ENCODE measurements at regions not wholly inside any gene's neighbourhood (a gene's known extent, or its start where the extent isn't known, plus 50 kb on each side); places are given as distances from the start of the nearest gene placed in this dataset.

DNA sequence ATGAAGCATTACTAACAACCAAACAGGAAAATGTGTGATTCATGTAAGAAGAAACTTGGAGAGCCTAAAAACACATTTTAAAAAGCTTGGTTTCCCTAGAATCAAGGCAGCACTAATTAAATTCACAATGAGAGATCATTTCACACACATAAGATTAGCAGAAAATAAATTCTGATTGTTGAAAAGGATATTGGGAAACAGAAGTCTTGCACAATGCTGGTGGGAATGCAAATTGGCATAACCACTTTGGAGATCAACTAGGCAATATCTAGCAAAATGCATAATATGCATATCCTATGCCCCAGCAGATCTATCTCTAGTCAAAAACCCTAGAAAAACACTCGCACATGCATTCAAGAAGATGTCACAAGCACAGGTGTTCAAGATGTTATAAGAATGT, 75.3 kb upstream of the SIX3 start:
- TF ChIP-seq Cebpa-rat (IDR thresholded peaks at IDR 0.05), result no peak
- Histone ChIP-seq H3K4me2 (no peak overlapping the region), H3K27ac (no peak overlapping the region), H3K36me3 (no peaks in the 10 kb centered on the region), H3K9me3 (no peaks in the 10 kb centered on the region), H3K27me3 (no peaks in the 10 kb centered on the region), H3K4me1 (peaks cover 6% of the 10 kb centered on the region), H3K9ac (no peak overlapping the region), H3K4me3 (no peak overlapping the region), H4K20me1 (no peaks in the 10 kb centered on the region)

DNA sequence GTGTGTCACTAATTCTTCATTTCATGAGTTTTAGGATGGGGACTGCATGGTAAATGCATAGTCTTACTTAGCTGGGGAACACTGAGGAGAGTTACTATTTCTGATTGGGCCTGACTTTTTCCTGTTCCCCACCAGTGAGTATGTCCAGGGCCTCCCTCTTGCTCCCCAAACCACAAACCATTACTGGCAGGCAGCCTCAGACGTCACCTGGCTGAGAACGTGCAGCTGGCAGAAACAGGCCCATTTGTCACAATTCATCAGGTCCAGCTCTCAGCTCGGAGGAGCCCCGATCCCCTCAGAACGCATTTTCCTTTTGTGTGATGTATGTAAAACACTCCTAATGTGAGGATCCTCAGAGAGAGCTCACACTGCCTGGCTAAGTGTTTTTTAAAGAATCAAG, 71.7 kb upstream of the SIX3 start:
- Histone ChIP-seq H3K4me3 (no peak overlapping the region), H3K9me3 (peaks cover 14% of the 10 kb centered on the region), H3K9ac (no peak overlapping the region), H3K4me1 (peaks cover 6% of the 10 kb centered on the region), H3K4me2 (peak overlapping the region; percentile 19; the same call in 1 of the 2 replicates), H3K27ac (no peak overlapping the region), H3K27me3 (no peaks in the 10 kb centered on the region), H4K20me1 (no peaks in the 10 kb centered on the region), H3K36me3 (no peaks in the 10 kb centered on the region)
- no peak for TF ChIP-seq Cebpa-rat (IDR thresholded peaks at IDR 0.05)

DNA sequence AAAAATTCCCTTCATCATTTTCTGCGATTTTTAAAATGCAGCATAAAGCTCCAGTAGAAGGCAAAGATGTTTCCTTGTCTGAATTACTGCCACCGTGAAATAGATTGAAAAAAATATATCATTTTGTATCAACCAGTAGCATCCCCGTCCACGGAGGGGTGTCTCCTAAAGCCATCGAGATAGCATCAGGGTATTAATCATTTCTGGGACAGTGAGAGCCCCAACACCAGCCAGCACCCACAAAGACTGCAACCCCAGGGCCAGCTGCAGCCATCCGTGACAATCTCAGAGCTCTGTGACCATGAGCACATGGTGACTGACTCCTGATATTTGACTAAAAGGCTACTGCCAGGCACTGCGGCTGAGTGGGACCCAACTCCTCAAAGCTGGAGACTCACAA, 64.1 kb upstream of the SIX3 start:
- no peaks in the 10 kb centered on the region for H4K20me1 ChIP-seq
- no peak for TF ChIP-seq Cebpa-rat (IDR thresholded peaks at IDR 0.05)
- H3K4me1 ChIP-seq, result no peaks in the 10 kb centered on the region
- no peak overlapping the region for H3K4me2 ChIP-seq
- H3K9me3 ChIP-seq, result peaks cover 34% of the 10 kb centered on the region
- no peak overlapping the region for H3K9ac ChIP-seq
- no peaks in the 10 kb centered on the region for H3K36me3 ChIP-seq
- H3K4me3 ChIP-seq, result no peak overlapping the region
- no peak overlapping the region for H3K27ac ChIP-seq
- no peaks in the 10 kb centered on the region for H3K27me3 ChIP-seq

GRCh38 chr2:44879269-44880124, 62.0 kb upstream of the SIX3 start:
- H3K9me3 ChIP-seq, result peaks cover 23% of the 10 kb centered on the region
- H3K36me3 ChIP-seq, result no peaks in the 10 kb centered on the region
- H3K27ac ChIP-seq, result no peak overlapping the region
- TF ChIP-seq Cebpa-rat (IDR thresholded peaks at IDR 0.05), result no peak
- H3K27me3 ChIP-seq, result no peaks in the 10 kb centered on the region
- H3K4me1 ChIP-seq, result no peaks in the 10 kb centered on the region
- H3K4me2 ChIP-seq, result no peak overlapping the region
- H3K9ac ChIP-seq, result no peak overlapping the region
- no peaks in the 10 kb centered on the region for H4K20me1 ChIP-seq
- H3K4me3 ChIP-seq, result no peak overlapping the region

DNA sequence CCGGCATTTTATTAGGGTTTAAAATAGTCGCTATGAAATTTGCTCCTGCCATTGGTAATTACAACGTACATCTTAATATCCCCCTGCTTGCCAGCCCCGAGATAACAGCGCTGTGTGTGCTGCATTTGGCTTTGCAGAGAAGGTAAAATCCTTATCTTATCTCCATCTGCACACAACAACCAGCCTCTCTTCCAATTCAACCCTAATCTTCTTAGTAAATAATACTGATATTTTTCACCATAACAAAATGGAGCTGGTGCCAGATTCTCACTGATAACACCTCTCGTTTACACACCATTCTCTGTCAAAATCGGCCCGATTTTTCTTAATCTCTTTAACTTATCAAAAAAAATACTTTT, 61.4 kb upstream of the SIX3 start:
- no peak for TF ChIP-seq Cebpa-rat (IDR thresholded peaks at IDR 0.05)
- Histone ChIP-seq H3K27ac (no peak overlapping the region), H3K4me2 (no peak overlapping the region), H3K36me3 (no peaks in the 10 kb centered on the region), H3K9me3 (peaks cover 17% of the 10 kb centered on the region), H3K27me3 (no peaks in the 10 kb centered on the region), H4K20me1 (no peaks in the 10 kb centered on the region), H3K9ac (no peak overlapping the region), H3K4me1 (no peaks in the 10 kb centered on the region), H3K4me3 (no peak overlapping the region)

GRCh38 chr2:44881856-44882255, 59.6 kb upstream of the SIX3 start:
- Histone ChIP-seq H3K4me1 (no peaks in the 10 kb centered on the region), H3K27ac (no peak overlapping the region), H3K4me3 (no peak overlapping the region), H3K9ac (no peak overlapping the region), H3K27me3 (no peaks in the 10 kb centered on the region), H4K20me1 (no peaks in the 10 kb centered on the region), H3K36me3 (no peaks in the 10 kb centered on the region), H3K4me2 (no peak overlapping the region), H3K9me3 (no peaks in the 10 kb centered on the region; the same call in 1 of the 2 replicates)
- no peak for TF ChIP-seq Cebpa-rat (IDR thresholded peaks at IDR 0.05)

DNA sequence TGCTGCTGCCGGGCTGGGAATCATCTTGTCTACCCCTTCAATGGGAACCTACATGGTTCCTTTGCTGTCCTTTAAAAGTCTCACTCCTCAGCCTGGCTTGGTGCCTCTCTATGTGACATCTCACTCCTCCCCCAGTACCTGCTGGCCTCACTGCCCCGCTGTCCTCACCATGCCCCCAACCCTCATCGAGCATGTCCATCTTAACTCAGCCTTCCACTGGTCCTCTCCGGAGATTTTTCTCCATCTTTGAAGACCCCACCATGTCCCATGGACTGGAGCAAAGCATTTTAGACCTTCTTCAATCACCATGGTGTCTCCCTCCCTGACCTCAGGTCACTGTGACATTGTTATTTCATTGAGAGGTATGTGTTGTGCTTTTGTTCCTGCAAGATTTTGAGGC, 58.1 kb upstream of the SIX3 start:
- no peaks in the 10 kb centered on the region for H3K36me3 ChIP-seq
- no peaks in the 10 kb centered on the region for H3K4me1 ChIP-seq
- H3K4me2 ChIP-seq, result no peak overlapping the region
- H3K27me3 ChIP-seq, result no peaks in the 10 kb centered on the region
- H3K9ac ChIP-seq, result no peak overlapping the region
- no peak overlapping the region for H3K4me3 ChIP-seq
- no peak overlapping the region for H3K27ac ChIP-seq
- no peaks in the 10 kb centered on the region for H3K9me3 ChIP-seq
- no peaks in the 10 kb centered on the region for H4K20me1 ChIP-seq
- no peak for TF ChIP-seq Cebpa-rat (IDR thresholded peaks at IDR 0.05)

DNA sequence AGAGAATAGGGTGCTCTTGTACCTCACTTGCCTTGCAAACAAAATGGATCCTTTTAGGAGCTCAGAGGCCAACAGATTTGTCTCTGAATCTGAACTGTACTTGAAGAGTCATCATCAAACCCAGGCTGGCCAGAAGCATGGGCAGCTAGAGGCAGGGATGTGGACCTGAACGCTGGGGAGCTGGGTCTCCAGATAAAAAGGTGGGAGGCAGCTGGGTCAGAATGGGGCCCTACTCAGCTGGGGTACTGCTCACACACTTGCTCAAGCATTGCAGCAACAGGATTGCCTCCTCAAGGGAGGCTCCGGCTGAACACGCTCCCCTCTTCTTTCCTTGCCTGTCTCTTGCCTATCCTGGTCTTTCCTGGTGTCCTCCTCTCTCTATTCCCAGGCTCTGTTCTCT, 57.3 kb upstream of the SIX3 start:
- H4K20me1 ChIP-seq, result no peaks in the 10 kb centered on the region
- no peak for TF ChIP-seq Cebpa-rat (IDR thresholded peaks at IDR 0.05)
- no peak overlapping the region for H3K27ac ChIP-seq
- no peaks in the 10 kb centered on the region for H3K9me3 ChIP-seq
- H3K4me1 ChIP-seq, result no peaks in the 10 kb centered on the region
- H3K9ac ChIP-seq, result no peak overlapping the region
- no peaks in the 10 kb centered on the region for H3K27me3 ChIP-seq
- no peak overlapping the region for H3K4me3 ChIP-seq
- H3K36me3 ChIP-seq, result no peaks in the 10 kb centered on the region
- H3K4me2 ChIP-seq, result no peak overlapping the region

GRCh38 chr2:44884677-44885076, 56.8 kb upstream of the SIX3 start:
- Histone ChIP-seq H3K9ac (no peak overlapping the region), H3K27ac (no peak overlapping the region), H3K27me3 (no peaks in the 10 kb centered on the region), H4K20me1 (no peaks in the 10 kb centered on the region), H3K4me3 (no peak overlapping the region), H3K4me1 (no peaks in the 10 kb centered on the region), H3K36me3 (no peaks in the 10 kb centered on the region), H3K9me3 (no peaks in the 10 kb centered on the region), H3K4me2 (no peak overlapping the region)
- TF ChIP-seq Cebpa-rat (IDR thresholded peaks at IDR 0.05), result no peak

DNA sequence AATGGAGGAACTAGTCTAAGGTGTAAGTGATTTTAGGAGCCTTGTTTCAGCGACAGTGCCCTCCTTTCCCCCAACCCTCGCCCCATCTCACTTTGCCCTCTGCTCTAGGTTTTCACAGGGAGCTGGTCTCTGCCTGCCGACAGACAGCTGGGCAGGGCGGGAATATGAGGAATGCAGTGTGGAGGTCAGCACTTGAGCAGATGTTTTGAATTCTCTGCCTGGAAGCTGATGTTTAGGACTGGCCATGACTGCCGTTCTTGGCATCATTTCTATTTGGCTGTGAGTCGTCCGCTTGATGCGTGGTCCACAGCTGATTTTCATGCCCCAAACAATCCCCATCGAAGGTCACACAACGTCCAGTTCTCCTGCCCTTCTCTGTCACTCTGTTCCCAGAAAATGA, 55.1 kb upstream of the SIX3 start:
- H3K4me1 ChIP-seq, result no peaks in the 10 kb centered on the region
- H3K36me3 ChIP-seq, result no peaks in the 10 kb centered on the region
- H3K9me3 ChIP-seq, result peaks cover 10% of the 10 kb centered on the region
- no peak overlapping the region for H3K9ac ChIP-seq
- no peaks in the 10 kb centered on the region for H4K20me1 ChIP-seq
- H3K27me3 ChIP-seq, result no peaks in the 10 kb centered on the region
- H3K27ac ChIP-seq, result no peak overlapping the region
- no peak for TF ChIP-seq Cebpa-rat (IDR thresholded peaks at IDR 0.05)
- no peak overlapping the region for H3K4me2 ChIP-seq
- no peak overlapping the region for H3K4me3 ChIP-seq

GRCh38 chr2:44889096-44889495, 52.4 kb upstream of the SIX3 start:
- H3K27me3 ChIP-seq, result no peaks in the 10 kb centered on the region
- H3K4me2 ChIP-seq, result no peak overlapping the region
- no peaks in the 10 kb centered on the region for H3K36me3 ChIP-seq
- TF ChIP-seq Cebpa-rat (IDR thresholded peaks at IDR 0.05), result no peak
- no peak overlapping the region for H3K27ac ChIP-seq
- no peak overlapping the region for H3K4me3 ChIP-seq
- H4K20me1 ChIP-seq, result no peaks in the 10 kb centered on the region
- H3K9me3 ChIP-seq, result peaks cover 36% of the 10 kb centered on the region
- no peak overlapping the region for H3K9ac ChIP-seq
- no peaks in the 10 kb centered on the region for H3K4me1 ChIP-seq
